Activated CD4-positive, alpha-beta T cell treated with anti-CD3 and anti-CD28 coated beads, Interleukin-2, amount 50 U/mL, for 16 hours (primary cell): ENCODE measurements at regions not wholly inside any gene's neighbourhood (a gene's known extent, or its start where the extent isn't known, plus 50 kb on each side); places are given as distances from the start of the nearest gene placed in this dataset.

Source experiments
- DNase-seq: peaks from one replicate; pipeline ENCODE4 v3.0.0-alpha.2; 2020

- no peak for DNase-seq
Observed at GRCh38 chr2:185990861-185991525, 252.4 kb downstream of the FSIP2 start.

GRCh38 chr2:185998562-185999070, 260.0 kb downstream of the FSIP2 start:
- DNase-seq, result no peak

- no peak for DNase-seq
Observed at GRCh38 chr2:186009341-186009740, 270.7 kb downstream of the FSIP2 start.

- no peak for DNase-seq
Observed at GRCh38 chr2:186017278-186017677, 278.7 kb downstream of the FSIP2 start.

GRCh38 chr2:186024921-186025320, 286.3 kb downstream of the FSIP2 start:
- no peak for DNase-seq

GRCh38 chr2:186027922-186028321, 289.3 kb downstream of the FSIP2 start:
- DNase-seq, result no peak

- DNase-seq, result no peak
Observed at GRCh38 chr2:186031229-186031628, 292.6 kb downstream of the FSIP2 start.

- no peak for DNase-seq
Observed at GRCh38 chr2:186032102-186032738, 293.6 kb downstream of the FSIP2 start.

- no peak for DNase-seq
Observed at GRCh38 chr2:186032930-186033329, 294.3 kb downstream of the FSIP2 start.

GRCh38 chr2:186033541-186033940, 294.9 kb downstream of the FSIP2 start:
- DNase-seq, result no peak

- no peak for DNase-seq
Observed at GRCh38 chr2:186036862-186037449, 298.4 kb downstream of the FSIP2 start.

GRCh38 chr2:186042207-186043028, 303.8 kb downstream of the FSIP2 start:
- no peak for DNase-seq

GRCh38 chr2:186044761-186045160, 306.2 kb downstream of the FSIP2 start:
- DNase-seq, result no peak

GRCh38 chr2:186052930-186053329, 314.3 kb downstream of the FSIP2 start:
- no peak for DNase-seq

- no peak for DNase-seq
Observed at GRCh38 chr2:186058614-186059013, 320.0 kb downstream of the FSIP2 start.

- no peak for DNase-seq
Observed at GRCh38 chr2:186059096-186059495, 320.5 kb downstream of the FSIP2 start.

- DNase-seq, result no peak
Observed at GRCh38 chr2:186060744-186061440, 322.3 kb downstream of the FSIP2 start.

- no peak for DNase-seq
Observed at GRCh38 chr2:186064507-186064906, 325.9 kb downstream of the FSIP2 start.

GRCh38 chr2:186065491-186065890, 326.9 kb downstream of the FSIP2 start:
- no peak for DNase-seq

GRCh38 chr2:186068139-186068801, 329.7 kb downstream of the FSIP2 start:
- no peak for DNase-seq

GRCh38 chr2:186069676-186070075, 331.1 kb downstream of the FSIP2 start:
- DNase-seq, result no peak

GRCh38 chr2:186085226-186085625, 346.6 kb downstream of the FSIP2 start:
- no peak for DNase-seq
